H1 (cell line): ENCODE measurements at regions not wholly inside any gene's neighbourhood (a gene's known extent, or its start where the extent isn't known, plus 50 kb on each side); places are given as distances from the start of the nearest gene placed in this dataset.
A peak's percentile ranks its signal among the peaks of the same experiment; 100 is the strongest.

Experiments used
- CTCF ChIA-PET: fragments of 300-600 bp; sonication (Branson Sonifier 250); formaldehyde crosslinking; loops from one replicate; lab custom pipeline; 2021; ENCODE audit not compliant: partially characterized antibody; lab: Charles Lee
- POLR2A ChIA-PET: fragments of 300-600 bp; sonication (Branson Sonifier 250); formaldehyde crosslinking; loops from one replicate; lab custom pipeline; 2021; ENCODE audit warnings: inconsistent platforms; ENCODE audit not compliant: partially characterized antibody; lab: Charles Lee
- DNase-seq, 2 experiments: peaks; one replicate each; pipeline versions ENCODE4 v3.0.0 to v3.0.0-alpha.2; 2010 to 2022; ENCODE audit warnings: low spot score in 2 of 2, low read depth in 1 of 2, mixed read lengths in 1 of 2
- FAIRE-seq: peaks from 2 replicates; lab custom pipeline; 2011; peaks lifted over from hg19 to GRCh38; lab: Jason Lieb, UNC
- H2AFZ ChIP-seq: 2 replicates; pipeline ENCODE4 v1.8.1; 2012; ENCODE audit warnings: low read length, inconsistent platforms
- H2AK5ac ChIP-seq: 2 replicates; pipeline ENCODE4 v1.6.1; 2013; ENCODE audit warnings: low read depth, low read length
- H2BK120ac ChIP-seq: replicated peaks from 2 replicates; pipeline ENCODE3; 2013; ENCODE audit warnings: low read depth, low read length, inconsistent platforms
- H2BK12ac ChIP-seq: 2 replicates; pipeline ENCODE4 v1.6.1; 2013; ENCODE audit warnings: low read depth, low read length
- H2BK15ac ChIP-seq: 2 replicates; pipeline ENCODE4 v1.6.1; 2013; ENCODE audit warnings: low read length
- H2BK20ac ChIP-seq: 2 replicates; pipeline ENCODE4 v1.6.1; 2013; ENCODE audit warnings: low read length
- H2BK5ac ChIP-seq: 2 replicates; pipeline ENCODE4 v1.6.1; 2013; ENCODE audit warnings: low read depth, low read length
- H3K14ac ChIP-seq: 2 replicates; pipeline ENCODE4 v1.6.1; 2013; ENCODE audit warnings: inconsistent platforms; ENCODE audit not compliant: insufficient read length
- H3K18ac ChIP-seq: 2 replicates; pipeline ENCODE4 v1.6.1; 2013; ENCODE audit warnings: low read length; ENCODE audit errors: extremely low read depth
- H3K23ac ChIP-seq: 2 replicates; pipeline ENCODE4 v1.6.1; 2013; ENCODE audit warnings: inconsistent platforms; ENCODE audit not compliant: insufficient read length
- H3K23me2 ChIP-seq: 2 replicates; pipeline ENCODE4 v1.6.1; 2013; ENCODE audit warnings: low read depth, low read length
- H3K27ac ChIP-seq: 2 replicates; pipeline ENCODE4 v1.6.1; 2011; ENCODE audit warnings: low read depth, low read length, inconsistent platforms
- H3K27me3 ChIP-seq, 4 experiments: replicated peaks in 1 of 4; 1 replicate in 1 of 4; 2 replicates in 3 of 4; pipeline versions ENCODE4 v1.6.1 to v1.8.1; 2011 to 2013; ENCODE audit warnings: low read length in 3 of 4, mild to moderate bottlenecking in 3 of 4, inconsistent platforms in 2 of 4, mixed read lengths in 2 of 4, moderate library complexity in 1 of 4; ENCODE audit not compliant: control insufficient read depth in 3 of 4, insufficient read depth in 3 of 4; ENCODE audit errors: extremely low read depth in 1 of 4
- H3K36me3 ChIP-seq, 4 experiments: 2 replicates each; pipeline versions ENCODE4 v1.6.1 to v1.8.1; 2011 to 2013; ENCODE audit warnings: mild to moderate bottlenecking in 4 of 4, low read length in 3 of 4, moderate library complexity in 2 of 4, control low read depth in 1 of 4, inconsistent platforms in 1 of 4; ENCODE audit not compliant: insufficient read depth in 4 of 4, control insufficient read depth in 2 of 4
- H3K4ac ChIP-seq: replicated peaks from 2 replicates; pipeline ENCODE3; 2013; ENCODE audit warnings: low read length, low read depth, mixed read lengths, inconsistent platforms; ENCODE audit not compliant: insufficient read length
- H3K4me1 ChIP-seq, 4 experiments: replicated peaks in 1 of 4; 1 replicate in 1 of 4; 2 replicates in 3 of 4; pipeline versions ENCODE4 v1.6.1 to v1.8.1; 2011 to 2013; ENCODE audit warnings: low read length in 3 of 4, inconsistent platforms in 2 of 4, mixed read lengths in 1 of 4; ENCODE audit not compliant: insufficient read depth in 4 of 4, control insufficient read depth in 3 of 4
- H3K4me2 ChIP-seq, 2 experiments: 2 replicates each; pipeline versions ENCODE4 v1.6.1 to v1.8.1; 2011 to 2013; ENCODE audit warnings: low read depth in 2 of 2, low read length in 2 of 2, control low read depth in 1 of 2, inconsistent platforms in 1 of 2, mild to moderate bottlenecking in 1 of 2; ENCODE audit not compliant: insufficient read depth in 1 of 2
- H3K4me3 ChIP-seq, 4 experiments: fragments of 200-600, 300-600 bp in 1 of 4; sonication (generic), shearing (Covaris generic), sonication (Bioruptor Twin) in 1 of 4; 2 replicates each; pipeline versions ENCODE4 v1.5.1 to v1.8.1; 2011 to 2016; ENCODE audit warnings: low read length in 4 of 4, low read depth in 3 of 4, control low read depth in 2 of 4, inconsistent platforms in 2 of 4, mild to moderate bottlenecking in 2 of 4, mixed read lengths in 1 of 4, moderate library complexity in 1 of 4; ENCODE audit not compliant: insufficient read depth in 2 of 4; ENCODE audit errors: extremely low read depth in 1 of 4
- H3K56ac ChIP-seq: replicated peaks from 2 replicates; pipeline ENCODE3; 2013; ENCODE audit warnings: low read depth, mild to moderate bottlenecking, mixed read lengths, low read length, inconsistent platforms; ENCODE audit not compliant: insufficient read length
- H3K79me1 ChIP-seq: 2 replicates; pipeline ENCODE4 v1.6.1; 2013; ENCODE audit warnings: low read depth, low read length, control low read depth
- H3K79me2 ChIP-seq, 2 experiments: 2 replicates each; pipeline versions ENCODE4 v1.6.1 to v1.8.1; 2012 to 2013; ENCODE audit warnings: low read length in 2 of 2, mild to moderate bottlenecking in 2 of 2, inconsistent platforms in 1 of 2; ENCODE audit not compliant: insufficient read depth in 2 of 2, control insufficient read depth in 1 of 2
- H3K9ac ChIP-seq, 4 experiments: replicated peaks in 1 of 4; 1 replicate in 1 of 4; 2 replicates in 3 of 4; pipeline versions ENCODE4 v1.6.1 to v1.8.1; 2011 to 2013; ENCODE audit warnings: low read depth in 3 of 4, low read length in 3 of 4, control low read depth in 2 of 4, mild to moderate bottlenecking in 2 of 4, moderate library complexity in 2 of 4, inconsistent platforms in 1 of 4; ENCODE audit errors: extremely low read depth in 1 of 4
- H3K9me3 ChIP-seq, 2 experiments: 2 replicates each; pipeline versions ENCODE4 v1.6.1 to v1.8.1; 2012 to 2013; ENCODE audit warnings: mild to moderate bottlenecking in 2 of 2, moderate library complexity in 2 of 2, control low read depth in 1 of 2, inconsistent platforms in 1 of 2, low read depth in 1 of 2, low read length in 1 of 2, mixed read lengths in 1 of 2; ENCODE audit not compliant: insufficient read depth in 2 of 2
- H4K20me1 ChIP-seq, 2 experiments: replicated peaks in 1 of 2; 2 replicates each; pipeline versions ENCODE3 to v1.8.1; 2011 to 2013; ENCODE audit warnings: inconsistent platforms in 2 of 2, low read length in 2 of 2, mild to moderate bottlenecking in 1 of 2; ENCODE audit not compliant: insufficient read depth in 2 of 2, control insufficient read depth in 1 of 2
- H4K5ac ChIP-seq: 2 replicates; pipeline ENCODE4 v1.6.1; 2013; ENCODE audit warnings: low read length, low read depth, mixed read lengths, inconsistent platforms; ENCODE audit not compliant: insufficient read length
- H4K8ac ChIP-seq: 2 replicates; pipeline ENCODE4 v1.8.0; 2013; ENCODE audit warnings: mild to moderate bottlenecking, moderate library complexity, low read length, inconsistent platforms; ENCODE audit not compliant: insufficient read depth; ENCODE audit errors: extremely low read depth
- H4K91ac ChIP-seq: replicated peaks from 2 replicates; pipeline ENCODE3; 2013; ENCODE audit warnings: low read length, mixed read lengths, inconsistent platforms; ENCODE audit not compliant: insufficient read length
- CEBPB ChIP-seq: IDR thresholded peaks from 2 replicates; pipeline ENCODE4 v1.6.1; 2012; ENCODE audit warnings: low read depth, low read length
- EZH2 ChIP-seq: fragments of 200-600 bp; sonication (generic); IDR thresholded peaks from 2 replicates; pipeline ENCODE4 v1.7.1; 2012; ENCODE audit warnings: low read depth, mild to moderate bottlenecking, moderate library complexity, low read length, inconsistent platforms; ENCODE audit not compliant: severe bottlenecking
- NANOG ChIP-seq: IDR thresholded peaks from 2 replicates; pipeline ENCODE4 v1.6.1; 2011; ENCODE audit warnings: low read length, low read depth, mild to moderate bottlenecking, inconsistent platforms; ENCODE audit not compliant: insufficient read depth, poor library complexity, severe bottlenecking
- SIX5 ChIP-seq: IDR thresholded peaks from 2 replicates; pipeline ENCODE4 v1.6.1; 2011; ENCODE audit warnings: mild to moderate bottlenecking, low read depth, low read length
- ZNF274 ChIP-seq: IDR thresholded peaks from 2 replicates; pipeline ENCODE4 v1.7.0; 2012; ENCODE audit warnings: low read length, borderline replicate concordance; ENCODE audit errors: extremely low read depth
- WGBS, 2 experiments: shearing (Covaris generic) in 1 of 2; methylation state at CpG; one replicate each; pipeline versions ENCODE4 v1.1.6 to v1.1.7; 2013 to 2015; ENCODE audit warnings: low lambda C conversion rate in 2 of 2, mixed read lengths in 2 of 2, inconsistent platforms in 1 of 2, low coverage in 1 of 2, missing lambda C conversion rate in 1 of 2; ENCODE audit not compliant: insufficient replicate concordance in 2 of 2, insufficient coverage in 1 of 2, insufficient read length in 1 of 2; ENCODE audit errors: extremely low coverage in 1 of 2, missing lambda C conversion rate in 1 of 2; 5-methylcytosine and 5-hydroxymethylcytosine counted together

DNA sequence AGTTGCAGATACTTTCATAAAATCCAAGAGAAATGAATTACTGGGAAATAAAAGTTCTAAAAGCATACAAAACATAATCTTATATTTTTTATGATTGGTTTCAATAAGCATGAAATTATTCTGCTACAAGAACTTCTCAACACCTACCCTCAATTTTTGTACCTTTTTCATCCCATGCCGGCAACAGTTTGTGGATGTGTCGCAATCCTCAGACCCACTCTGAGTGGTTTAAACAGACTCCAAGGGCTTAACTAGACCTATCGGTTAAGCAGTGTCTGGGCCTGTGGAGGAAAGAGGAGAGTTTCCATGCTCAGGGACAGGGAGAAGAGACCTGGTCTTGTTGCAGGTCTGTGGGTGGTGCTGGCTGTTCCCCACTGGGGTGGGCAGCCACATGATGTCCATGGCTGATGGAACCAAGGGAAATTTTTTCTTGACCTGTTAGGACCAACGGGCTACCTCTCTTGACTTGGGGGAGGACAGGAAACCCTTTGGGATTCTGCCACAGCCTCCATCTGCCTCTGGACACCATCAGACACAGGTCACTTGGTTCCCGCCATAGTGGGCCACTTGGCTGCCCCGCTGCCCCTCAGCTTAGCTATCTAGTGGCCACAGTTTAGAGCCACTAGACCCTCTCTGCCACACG is 81.1 kb upstream of the CLDN14 start:
- TF ChIP-seq CEBPB (peak; percentile 74), EZH2 (no peak), ZNF274 (no peak), NANOG (no peak), SIX5 (no peak)
- Histone ChIP-seq H2BK15ac (no peak overlapping the region), H4K20me1 (no peaks in the 10 kb centered on the region), H2BK12ac (no peak overlapping the region), H2BK120ac (no peak overlapping the region), H3K4ac (no peak overlapping the region), H3K23me2 (no peaks in the 10 kb centered on the region), H4K5ac (no peak overlapping the region), H3K9ac (no peak overlapping the region), H3K56ac (no peak overlapping the region), H2AFZ (no peak overlapping the region), H3K4me3 (no peak overlapping the region), H3K36me3 (no peaks in the 10 kb centered on the region), H2BK5ac (no peak overlapping the region), H3K14ac (no peak overlapping the region), H3K27me3 (no peaks in the 10 kb centered on the region; a peak in 1 of 7 replicates), H3K27ac (no peak overlapping the region), H4K8ac (no peak overlapping the region), H3K9me3 (peaks cover 4 to 5% of the 10 kb centered on the region in 2 experiments; a peak in 3 of 4 replicates), H4K91ac (no peak overlapping the region), H3K23ac (no peak overlapping the region), H3K4me2 (no peak overlapping the region), H3K79me2 (no peaks in the 10 kb centered on the region), H3K18ac (no peak overlapping the region), H2AK5ac (no peak overlapping the region), H2BK20ac (no peak overlapping the region), H3K79me1 (no peaks in the 10 kb centered on the region), H3K4me1 (no peaks in the 10 kb centered on the region)
- ChIA-PET POLR2A (no interaction called here), CTCF (no interaction called here)
- no peak for FAIRE-seq
- WGBS, 2 experiments = 86% methylated on average over 7 of the region's 7 CpGs; no CpG with 5 or more reads in 1 of the 2 experiments
- DNase-seq = peak in 1 of 2 experiments; percentile 16
